HEK293 (cell line): ENCODE measurements at regions not wholly inside any gene's neighbourhood (a gene's known extent, or its start where the extent isn't known, plus 50 kb on each side); places are given as distances from the start of the nearest gene placed in this dataset.

Experiments used
- CTCF ChIA-PET: fragments of 350-600 bp; formaldehyde crosslinking; extraction: SDS; loops from one replicate; lab custom pipeline; 2021; ENCODE audit warnings: antibody characterized with exemption; lab: Yijun Ruan, JAX
- POLR2A ChIA-PET: fragments of 300-600 bp; formaldehyde crosslinking; extraction: SDS; loops from one replicate; lab custom pipeline; 2020; ENCODE audit warnings: antibody characterized with exemption, inconsistent platforms; lab: Yijun Ruan, JAX
- H3K27ac ChIP-seq: fragments of 200-500 bp; sonication (Bioruptor generic); 2 replicates; pipeline ENCODE4 v1.5.1; 2014; ENCODE audit warnings: low read depth, low read length, control low read depth, inconsistent platforms; ENCODE audit errors: extremely low read depth
- H3K36me3 ChIP-seq, 2 experiments: fragments of 200-500 bp in 1 of 2; sonication (Bioruptor generic) in 1 of 2; 1 replicate in 1 of 2; 2 replicates in 1 of 2; pipeline ENCODE4 v1.5.1; 2014 to 2017; ENCODE audit warnings: inconsistent platforms in 2 of 2, low read length in 2 of 2; ENCODE audit not compliant: control insufficient read depth in 2 of 2, insufficient read depth in 1 of 2
- H3K4me1 ChIP-seq: fragments of 200-500 bp; sonication (Bioruptor generic); 2 replicates; pipeline ENCODE4 v1.5.1; 2014; ENCODE audit warnings: mild to moderate bottlenecking, low read length, inconsistent platforms; ENCODE audit not compliant: control insufficient read depth, insufficient read depth
- H3K4me3 ChIP-seq: 2 replicates; pipeline ENCODE4 v1.5.1; 2011; ENCODE audit warnings: low read depth, mild to moderate bottlenecking, control low read depth, low read length, moderate library complexity
- H3K9me3 ChIP-seq: fragments of 200-500 bp; sonication (Bioruptor generic); 2 replicates; pipeline ENCODE4 v1.5.1; 2014; ENCODE audit warnings: low read depth, low read length, inconsistent platforms; ENCODE audit not compliant: control insufficient read depth, insufficient read depth
- EGR2 ChIP-seq: fragments of 450-650 bp; formaldehyde crosslinking; IDR thresholded peaks from 2 replicates; pipeline ENCODE4 v1.5.1; 2016; ENCODE audit warnings: low read depth, missing biosample characterization, missing genetic modification characterization
- KLF7 ChIP-seq: fragments of 450-650 bp; formaldehyde crosslinking; IDR thresholded peaks from 2 replicates; pipeline ENCODE4 v1.5.1; 2016; ENCODE audit warnings: missing biosample characterization, missing genetic modification characterization, borderline replicate concordance
- REPIN1 ChIP-seq: fragments of 450-650 bp; formaldehyde crosslinking; IDR thresholded peaks from 2 replicates; pipeline ENCODE4 v1.5.1; 2017; ENCODE audit warnings: missing biosample characterization, missing genetic modification characterization, low read depth
- SP2 ChIP-seq: fragments of 450-650 bp; formaldehyde crosslinking; IDR thresholded peaks from 2 replicates; pipeline ENCODE4 v1.5.1; 2016; ENCODE audit warnings: missing biosample characterization, missing genetic modification characterization
- SP7 ChIP-seq: fragments of 450-650 bp; formaldehyde crosslinking; IDR thresholded peaks from 2 replicates; pipeline ENCODE4 v1.5.1; 2016; ENCODE audit warnings: missing biosample characterization, missing genetic modification characterization
- ZNF175 ChIP-seq: fragments of 450-650 bp; formaldehyde crosslinking; IDR thresholded peaks from 2 replicates; pipeline ENCODE4 v1.5.1; 2016; ENCODE audit warnings: missing biosample characterization, missing genetic modification characterization
- ZNF223 ChIP-seq: fragments of 450-650 bp; formaldehyde crosslinking; IDR thresholded peaks from 2 replicates; pipeline ENCODE4 v1.5.1; 2016; ENCODE audit warnings: missing biosample characterization, missing genetic modification characterization
- ZNF266 ChIP-seq: fragments of 450-650 bp; formaldehyde crosslinking; IDR thresholded peaks from 2 replicates; pipeline ENCODE4 v1.5.1; 2016; ENCODE audit warnings: missing biosample characterization, missing genetic modification characterization, low read depth
- ZNF501 ChIP-seq: fragments of 450-650 bp; formaldehyde crosslinking; IDR thresholded peaks from 2 replicates; pipeline ENCODE4 v1.5.1; 2016; ENCODE audit warnings: missing biosample characterization, missing genetic modification characterization
- ZNF544 ChIP-seq: fragments of 450-650 bp; formaldehyde crosslinking; IDR thresholded peaks from 2 replicates; pipeline ENCODE4 v1.5.0; 2017; ENCODE audit warnings: missing biosample characterization, missing genetic modification characterization
- ZNF621 ChIP-seq: fragments of 450-650 bp; formaldehyde crosslinking; IDR thresholded peaks from 2 replicates; pipeline ENCODE4 v1.5.1; 2017; ENCODE audit warnings: missing biosample characterization, missing genetic modification characterization
- ZNF654 ChIP-seq: fragments of 450-650 bp; formaldehyde crosslinking; IDR thresholded peaks from 2 replicates; pipeline ENCODE4 v1.5.1; 2016; ENCODE audit warnings: low read depth, missing biosample characterization, missing genetic modification characterization
- ZNF768 ChIP-seq: fragments of 450-650 bp; formaldehyde crosslinking; IDR thresholded peaks from 2 replicates; pipeline ENCODE4 v1.5.1; 2018; ENCODE audit warnings: missing biosample characterization, mild to moderate bottlenecking, missing genetic modification characterization
- TF ChIP-seq, protein P1 (sequence below): fragments of 450-650 bp; formaldehyde crosslinking; IDR thresholded peaks from 2 replicates; pipeline ENCODE4 v1.5.1; 2016; ENCODE audit warnings: missing biosample characterization, missing genetic modification characterization
- TF ChIP-seq, protein P2 (sequence below): fragments of 450-650 bp; formaldehyde crosslinking; IDR thresholded peaks from 2 replicates; pipeline ENCODE4 v1.5.1; 2016; ENCODE audit warnings: missing biosample characterization, missing genetic modification characterization
- TF ChIP-seq, protein P3 (sequence below): fragments of 450-650 bp; formaldehyde crosslinking; IDR thresholded peaks from 2 replicates; pipeline ENCODE4 v1.5.1; 2016; ENCODE audit warnings: missing biosample characterization, missing genetic modification characterization
- TF ChIP-seq, protein P4 (sequence below): fragments of 450-650 bp; formaldehyde crosslinking; IDR thresholded peaks from 2 replicates; pipeline ENCODE4 v1.5.1; 2016; ENCODE audit warnings: missing biosample characterization, missing genetic modification characterization, borderline replicate concordance
- TF ChIP-seq, protein P5 (sequence below): fragments of 450-650 bp; formaldehyde crosslinking; IDR thresholded peaks from 2 replicates; pipeline ENCODE4 v1.5.1; 2016; ENCODE audit warnings: missing biosample characterization, missing genetic modification characterization
- TF ChIP-seq, protein P6 (sequence below): fragments of 450-650 bp; formaldehyde crosslinking; IDR thresholded peaks from 2 replicates; pipeline ENCODE4; 2016; ENCODE audit warnings: missing biosample characterization, missing genetic modification characterization

DNA sequence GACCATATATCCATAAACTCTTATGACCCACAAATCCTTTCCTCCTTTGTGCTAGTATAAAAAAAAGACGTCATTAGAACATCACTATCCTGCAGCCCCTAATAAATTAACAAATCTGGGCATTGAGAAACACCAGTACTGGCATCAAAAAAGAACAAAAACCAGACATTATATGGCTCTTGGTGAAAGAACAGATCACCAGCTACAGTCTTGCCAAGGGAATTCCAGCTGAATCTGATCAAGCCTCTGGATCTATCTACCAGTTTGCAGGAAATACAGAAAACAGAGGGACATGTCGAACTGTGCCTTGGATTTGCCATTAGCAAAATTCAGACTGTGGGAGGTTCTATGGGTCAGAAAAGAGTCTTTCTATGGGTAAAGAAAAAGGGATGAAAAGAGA lies 93.7 kb upstream of the DDX18 start:
- Histone ChIP-seq H3K36me3 (no peaks in the 10 kb centered on the region), H3K4me3 (no peak overlapping the region), H3K4me1 (no peaks in the 10 kb centered on the region), H3K27ac (no peak overlapping the region), H3K9me3 (no peaks in the 10 kb centered on the region)
- TF ChIP-seq ZNF654 (no peak), SP7 (no peak), SP2 (tag by site-specific recombination) (no peak), ZNF544 (no peak), ZNF501 (tag by site-specific recombination) (no peak), EGR2 (tag by site-specific recombination) (no peak)
- TF ChIP-seq, protein P1, sequence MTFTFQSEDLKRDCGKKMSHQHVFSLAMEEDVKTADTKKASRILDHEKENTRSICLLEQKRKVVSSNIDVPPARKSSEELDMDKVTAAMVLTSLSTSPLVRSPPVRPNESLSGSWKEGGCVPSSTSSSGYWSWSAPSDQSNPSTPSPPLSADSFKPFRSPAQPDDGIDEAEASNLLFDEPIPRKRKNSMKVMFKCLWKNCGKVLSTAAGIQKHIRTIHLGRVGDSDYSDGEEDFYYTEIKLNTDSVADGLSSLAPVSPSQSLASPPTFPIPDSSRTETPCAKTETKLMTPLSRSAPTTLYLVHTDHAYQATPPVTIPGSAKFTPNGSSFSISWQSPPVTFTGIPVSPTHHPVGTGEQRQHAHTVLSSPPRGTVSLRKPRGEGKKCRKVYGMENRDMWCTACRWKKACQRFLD (tag by site-specific recombination), result no peak
- TF ChIP-seq, protein P2, sequence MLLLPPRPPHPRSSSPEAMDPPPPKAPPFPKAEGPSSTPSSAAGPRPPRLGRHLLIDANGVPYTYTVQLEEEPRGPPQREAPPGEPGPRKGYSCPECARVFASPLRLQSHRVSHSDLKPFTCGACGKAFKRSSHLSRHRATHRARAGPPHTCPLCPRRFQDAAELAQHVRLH (tag by site-specific recombination), result no peak
- POLR2A ChIA-PET, result no interaction called here
- CTCF ChIA-PET, result interaction anchor here (1.7 kb wide), 1 partner anchor 66 kb away, joined by 3 read pairs; no protein-coding TSS in a partner anchor

DNA sequence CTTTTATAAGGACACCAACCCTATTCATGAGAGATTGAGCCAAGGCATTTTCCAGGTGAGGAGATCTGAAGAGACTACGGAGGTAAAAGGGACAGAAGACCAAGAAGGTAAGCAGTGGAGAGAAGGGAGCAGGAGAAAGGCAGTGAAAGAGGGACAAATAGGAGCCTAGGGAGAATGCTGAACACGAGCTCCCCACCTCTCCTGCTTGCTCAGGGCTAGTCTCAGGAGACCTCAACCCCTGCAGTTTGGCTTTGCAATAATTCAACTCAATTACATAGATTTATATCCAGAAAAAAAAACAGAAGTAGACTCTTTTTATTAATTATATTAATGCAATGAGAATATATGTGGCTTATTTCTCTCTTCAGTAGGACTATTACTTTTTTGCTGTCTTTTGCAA lies 91.0 kb upstream of the DDX18 start:
- Histone ChIP-seq H3K4me1 (no peaks in the 10 kb centered on the region), H3K4me3 (no peak overlapping the region)
- no peak for TF ChIP-seq ZNF175 (tag by site-specific recombination)
- TF ChIP-seq, protein P3, sequence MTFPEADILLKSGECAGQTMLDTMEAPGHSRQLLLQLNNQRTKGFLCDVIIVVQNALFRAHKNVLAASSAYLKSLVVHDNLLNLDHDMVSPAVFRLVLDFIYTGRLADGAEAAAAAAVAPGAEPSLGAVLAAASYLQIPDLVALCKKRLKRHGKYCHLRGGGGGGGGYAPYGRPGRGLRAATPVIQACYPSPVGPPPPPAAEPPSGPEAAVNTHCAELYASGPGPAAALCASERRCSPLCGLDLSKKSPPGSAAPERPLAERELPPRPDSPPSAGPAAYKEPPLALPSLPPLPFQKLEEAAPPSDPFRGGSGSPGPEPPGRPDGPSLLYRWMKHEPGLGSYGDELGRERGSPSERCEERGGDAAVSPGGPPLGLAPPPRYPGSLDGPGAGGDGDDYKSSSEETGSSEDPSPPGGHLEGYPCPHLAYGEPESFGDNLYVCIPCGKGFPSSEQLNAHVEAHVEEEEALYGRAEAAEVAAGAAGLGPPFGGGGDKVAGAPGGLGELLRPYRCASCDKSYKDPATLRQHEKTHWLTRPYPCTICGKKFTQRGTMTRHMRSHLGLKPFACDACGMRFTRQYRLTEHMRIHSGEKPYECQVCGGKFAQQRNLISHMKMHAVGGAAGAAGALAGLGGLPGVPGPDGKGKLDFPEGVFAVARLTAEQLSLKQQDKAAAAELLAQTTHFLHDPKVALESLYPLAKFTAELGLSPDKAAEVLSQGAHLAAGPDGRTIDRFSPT, result no peak
- TF ChIP-seq ZNF768 (tag by site-specific recombination), result no peak
- no peak for TF ChIP-seq ZNF223
- TF ChIP-seq, protein P4, sequence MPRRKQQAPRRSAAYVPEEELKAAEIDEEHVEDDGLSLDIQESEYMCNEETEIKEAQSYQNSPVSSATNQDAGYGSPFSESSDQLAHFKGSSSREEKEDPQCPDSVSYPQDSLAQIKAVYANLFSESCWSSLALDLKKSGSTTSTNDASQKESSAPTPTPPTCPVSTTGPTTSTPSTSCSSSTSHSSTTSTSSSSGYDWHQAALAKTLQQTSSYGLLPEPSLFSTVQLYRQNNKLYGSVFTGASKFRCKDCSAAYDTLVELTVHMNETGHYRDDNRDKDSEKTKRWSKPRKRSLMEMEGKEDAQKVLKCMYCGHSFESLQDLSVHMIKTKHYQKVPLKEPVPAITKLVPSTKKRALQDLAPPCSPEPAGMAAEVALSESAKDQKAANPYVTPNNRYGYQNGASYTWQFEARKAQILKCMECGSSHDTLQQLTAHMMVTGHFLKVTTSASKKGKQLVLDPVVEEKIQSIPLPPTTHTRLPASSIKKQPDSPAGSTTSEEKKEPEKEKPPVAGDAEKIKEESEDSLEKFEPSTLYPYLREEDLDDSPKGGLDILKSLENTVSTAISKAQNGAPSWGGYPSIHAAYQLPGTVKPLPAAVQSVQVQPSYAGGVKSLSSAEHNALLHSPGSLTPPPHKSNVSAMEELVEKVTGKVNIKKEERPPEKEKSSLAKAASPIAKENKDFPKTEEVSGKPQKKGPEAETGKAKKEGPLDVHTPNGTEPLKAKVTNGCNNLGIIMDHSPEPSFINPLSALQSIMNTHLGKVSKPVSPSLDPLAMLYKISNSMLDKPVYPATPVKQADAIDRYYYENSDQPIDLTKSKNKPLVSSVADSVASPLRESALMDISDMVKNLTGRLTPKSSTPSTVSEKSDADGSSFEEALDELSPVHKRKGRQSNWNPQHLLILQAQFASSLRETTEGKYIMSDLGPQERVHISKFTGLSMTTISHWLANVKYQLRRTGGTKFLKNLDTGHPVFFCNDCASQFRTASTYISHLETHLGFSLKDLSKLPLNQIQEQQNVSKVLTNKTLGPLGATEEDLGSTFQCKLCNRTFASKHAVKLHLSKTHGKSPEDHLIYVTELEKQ, result no peak
- TF ChIP-seq, protein P5, sequence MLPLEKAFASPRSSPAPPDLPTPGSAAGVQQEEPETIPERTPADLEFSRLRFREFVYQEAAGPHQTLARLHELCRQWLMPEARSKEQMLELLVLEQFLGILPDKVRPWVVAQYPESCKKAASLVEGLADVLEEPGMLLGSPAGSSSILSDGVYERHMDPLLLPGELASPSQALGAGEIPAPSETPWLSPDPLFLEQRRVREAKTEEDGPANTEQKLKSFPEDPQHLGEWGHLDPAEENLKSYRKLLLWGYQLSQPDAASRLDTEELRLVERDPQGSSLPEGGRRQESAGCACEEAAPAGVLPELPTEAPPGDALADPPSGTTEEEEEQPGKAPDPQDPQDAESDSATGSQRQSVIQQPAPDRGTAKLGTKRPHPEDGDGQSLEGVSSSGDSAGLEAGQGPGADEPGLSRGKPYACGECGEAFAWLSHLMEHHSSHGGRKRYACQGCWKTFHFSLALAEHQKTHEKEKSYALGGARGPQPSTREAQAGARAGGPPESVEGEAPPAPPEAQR (tag by site-specific recombination), result no peak
- no peak for TF ChIP-seq KLF7
- TF ChIP-seq, protein P6, sequence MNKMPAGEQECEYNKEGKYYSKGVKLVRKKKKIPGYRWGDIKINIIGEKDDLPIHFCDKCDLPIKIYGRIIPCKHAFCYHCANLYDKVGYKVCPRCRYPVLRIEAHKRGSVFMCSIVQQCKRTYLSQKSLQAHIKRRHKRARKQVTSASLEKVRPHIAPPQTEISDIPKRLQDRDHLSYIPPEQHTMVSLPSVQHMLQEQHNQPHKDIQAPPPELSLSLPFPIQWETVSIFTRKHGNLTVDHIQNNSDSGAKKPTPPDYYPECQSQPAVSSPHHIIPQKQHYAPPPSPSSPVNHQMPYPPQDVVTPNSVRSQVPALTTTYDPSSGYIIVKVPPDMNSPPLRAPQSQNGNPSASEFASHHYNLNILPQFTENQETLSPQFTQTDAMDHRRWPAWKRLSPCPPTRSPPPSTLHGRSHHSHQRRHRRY, result no peak
- no peak for TF ChIP-seq ZNF621
- TF ChIP-seq ZNF266 (tag by site-specific recombination), result no peak
- TF ChIP-seq REPIN1, result no peak
- TF ChIP-seq, all 188 proteins: peak for 0
- Histone ChIP-seq H3K36me3 (no peaks in the 10 kb centered on the region), H3K27ac (no peak overlapping the region), H3K9me3 (no peaks in the 10 kb centered on the region)
- POLR2A ChIA-PET, result no interaction called here
- CTCF ChIA-PET, result no interaction called here
